Ovary (tissue), 3 donors: ENCODE measurements at regions not wholly inside any gene's neighbourhood (a gene's known extent, or its start where the extent isn't known, plus 50 kb on each side); places are given as distances from the start of the nearest gene placed in this dataset.

Source experiments
- CTCF ChIP-seq, 3 donors: fragments of 450-650 bp in 2 of 3; fragments of 200-600 bp in 1 of 3; IDR thresholded peaks; one replicate each; pipeline versions ENCODE4 v1.5.1 to v1.8.0; 2016 to 2022; ENCODE audit warnings: antibody characterized with exemption in 3 of 3, mild to moderate bottlenecking in 1 of 3
- EP300 ChIP-seq: sonication (generic); formaldehyde crosslinking; IDR thresholded peaks from one replicate; pipeline ENCODE4 v1.6.1; 2017; ENCODE audit warnings: antibody characterized with exemption
- POLR2A ChIP-seq: fragments of 450-650 bp; IDR thresholded peaks from one replicate; pipeline ENCODE4 v1.6.1; 2017; ENCODE audit warnings: antibody characterized with exemption, mild to moderate bottlenecking, moderate library complexity
- donor health status: DM: no; HTN: no; CAD: no.

GRCh38 chr6:21845018-21845417 is 251.5 kb downstream of the SOX4 start:
- TF ChIP-seq CTCF (IDR thresholded peaks at IDR 0.05): no peak
- no peak for TF ChIP-seq POLR2A
- no peak for TF ChIP-seq EP300
